Naive thymus-derived CD4-positive, alpha-beta T cell (primary cell): ENCODE measurements at regions not wholly inside any gene's neighbourhood (a gene's known extent, or its start where the extent isn't known, plus 50 kb on each side); places are given as distances from the start of the nearest gene placed in this dataset.
"Not testable (repeated sequence)": the region's sequence is repeated elsewhere in the genome, so short reads cannot be mapped to it uniquely, and the experiment has no call there.

ENCODE experiments used
- ATAC-seq: fragments of 150-1000 bp; cut with Tn5 transposase; 2 replicates; pipeline ENCODE4 v1.10.0; 2021; ENCODE audit warnings: mild to moderate bottlenecking, moderate library complexity
- CTCF ChIA-PET: fragments of 350-600 bp; sonication (Branson Sonifier 250); formaldehyde crosslinking; loops from one replicate; lab custom pipeline; 2021; ENCODE audit warnings: antibody characterized with exemption; lab: Charles Lee
- POLR2A ChIA-PET: fragments of 350-600 bp; sonication (Branson Sonifier 250); formaldehyde crosslinking; loops from one replicate; lab custom pipeline; 2021; ENCODE audit warnings: antibody characterized with exemption, inconsistent platforms; lab: Charles Lee
- DNase-seq, 9 donors: peaks; one replicate each; pipeline versions ENCODE4 v3.0.0 to v3.0.0-alpha.2; 2020 to 2022; ENCODE audit warnings: mixed read lengths in 1 of 9
- H3K27ac ChIP-seq: one replicate; pipeline ENCODE4 v1.7.0; 2013; ENCODE audit warnings: mild to moderate bottlenecking, low read depth, low read length, moderate library complexity
- H3K27me3 ChIP-seq, 2 donors: one replicate each; pipeline ENCODE4 v1.7.0; 2013; ENCODE audit warnings: low read length in 2 of 2, mild to moderate bottlenecking in 2 of 2, moderate library complexity in 2 of 2; ENCODE audit not compliant: control insufficient read depth in 2 of 2, insufficient read depth in 2 of 2
- H3K36me3 ChIP-seq, 3 experiments: 1 replicate in 2 of 3; 2 replicates in 1 of 3; pipeline ENCODE4 v1.7.0; 2013; ENCODE audit warnings: low read length in 3 of 3, mild to moderate bottlenecking in 3 of 3, moderate library complexity in 1 of 3; ENCODE audit not compliant: insufficient read depth in 3 of 3, control insufficient read depth in 2 of 3
- H3K4me1 ChIP-seq, 2 donors: one replicate each; pipeline ENCODE4 v1.7.0; 2013; ENCODE audit warnings: low read length in 2 of 2, mild to moderate bottlenecking in 2 of 2, moderate library complexity in 1 of 2; ENCODE audit not compliant: control insufficient read depth in 2 of 2, insufficient read depth in 2 of 2
- H3K4me3 ChIP-seq: 2 replicates; pipeline ENCODE4 v1.7.0; 2013; ENCODE audit warnings: mild to moderate bottlenecking, low read length
- H3K9me3 ChIP-seq, 3 experiments: 1 replicate in 2 of 3; 2 replicates in 1 of 3; pipeline ENCODE4 v1.7.0; 2013; ENCODE audit warnings: low read length in 3 of 3; ENCODE audit not compliant: control insufficient read depth in 2 of 3
- H3K27ac Mint-ChIP-seq, 9 donors: one replicate each; pipeline ENCODE4 v1.8.0; 2020 to 2022; ENCODE audit warnings: mixed read lengths in 9 of 9, mild to moderate bottlenecking in 8 of 9, moderate library complexity in 5 of 9, inconsistent platforms in 2 of 9
- H3K27me3 Mint-ChIP-seq, 5 donors: one replicate each; pipeline ENCODE4 v1.8.0; 2021 to 2022; ENCODE audit warnings: mixed read lengths in 5 of 5, mild to moderate bottlenecking in 1 of 5
- H3K36me3 Mint-ChIP-seq, 5 donors: one replicate each; pipeline ENCODE4 v1.8.0; 2020 to 2022; ENCODE audit warnings: mixed read lengths in 5 of 5, mild to moderate bottlenecking in 3 of 5, inconsistent platforms in 1 of 5
- H3K4me1 Mint-ChIP-seq, 7 donors: one replicate each; pipeline ENCODE4 v1.8.0; 2020 to 2022; ENCODE audit warnings: mixed read lengths in 7 of 7, mild to moderate bottlenecking in 3 of 7, inconsistent platforms in 1 of 7
- H3K4me3 Mint-ChIP-seq, 10 donors: one replicate each; pipeline ENCODE4 v1.8.0; 2020 to 2022; ENCODE audit warnings: mild to moderate bottlenecking in 10 of 10, mixed read lengths in 10 of 10, moderate library complexity in 6 of 10, inconsistent platforms in 2 of 10
- H3K9me3 Mint-ChIP-seq, 11 donors: one replicate each; pipeline ENCODE4 v1.8.0; 2020 to 2022; ENCODE audit warnings: mixed read lengths in 11 of 11, mild to moderate bottlenecking in 4 of 11, inconsistent platforms in 1 of 11, moderate library complexity in 1 of 11
- intact Hi-C, 2 donors: fragments of 100-400 bp; cut with micrococcal nuclease; formaldehyde crosslinking; loops; one replicate each; pipeline ENCODE4 v1.15.1; 2023

GRCh38 chr1:4132352-4133296 is 232.6 kb upstream of the C1orf174 start:
- Mint-ChIP-seq H3K9me3 (peaks cover 0 to 15% (median 4%) of the 10 kb centered on the region in 11 donors), H3K4me3 (no peak overlapping the region), H3K27ac (no peak overlapping the region), H3K27me3 (peaks cover 0 to 18% (median 3%) of the 10 kb centered on the region in 5 donors), H3K4me1 (no peaks in the 10 kb centered on the region), H3K36me3 (no peaks in the 10 kb centered on the region)
- CTCF ChIA-PET: no interaction called here
- intact Hi-C loops: no loop called here
- DNase-seq (no peak), ATAC-seq (no peak)
- Histone ChIP-seq H3K27ac (no peak overlapping the region), H3K36me3 (no peaks in the 10 kb centered on the region), H3K27me3 (no peaks in the 10 kb centered on the region), H3K4me3 (no peak overlapping the region), H3K4me1 (no peaks in the 10 kb centered on the region), H3K9me3 (peaks cover 0 to 5% (median 4%) of the 10 kb centered on the region in 3 experiments)
- POLR2A ChIA-PET: no interaction called here

GRCh38 chr1:4133297-4133938 is 233.3 kb upstream of the C1orf174 start:
- Histone ChIP-seq H3K4me1 (no peaks in the 10 kb centered on the region), H3K27me3 (no peaks in the 10 kb centered on the region), H3K27ac (no peak overlapping the region), H3K4me3 (no peak overlapping the region), H3K36me3 (no peaks in the 10 kb centered on the region), H3K9me3 (peaks cover 0 to 5% (median 4%) of the 10 kb centered on the region in 3 experiments)
- Mint-ChIP-seq H3K27me3 (peaks cover 0 to 26% (median 4%) of the 10 kb centered on the region in 5 donors), H3K4me1 (peaks cover 0 to 3% (median 0%) of the 10 kb centered on the region in 7 donors), H3K9me3 (peaks cover 0 to 15% (median 3%) of the 10 kb centered on the region in 11 donors), H3K36me3 (no peaks in the 10 kb centered on the region), H3K27ac (no peak overlapping the region), H3K4me3 (no peak overlapping the region)
- no peak for DNase-seq
- ChIA-PET CTCF (no interaction called here), POLR2A (no interaction called here)
- ATAC-seq: no peak
- intact Hi-C loops: no loop called here

GRCh38 chr1:4133939-4134321 is 233.9 kb upstream of the C1orf174 start:
- Mint-ChIP-seq H3K4me3 (no peak overlapping the region), H3K9me3 (peaks cover 0 to 15% (median 3%) of the 10 kb centered on the region in 11 donors), H3K36me3 (no peaks in the 10 kb centered on the region), H3K27ac (no peak overlapping the region), H3K27me3 (peaks cover 0 to 31% (median 7%) of the 10 kb centered on the region in 5 donors), H3K4me1 (peaks cover 0 to 3% (median 0%) of the 10 kb centered on the region in 7 donors)
- ChIA-PET CTCF (no interaction called here), POLR2A (no interaction called here)
- no peak for DNase-seq
- H3K4me3 ChIP-seq: no peak overlapping the region
- H3K27me3 ChIP-seq: no peaks in the 10 kb centered on the region
- H3K36me3 ChIP-seq: no peaks in the 10 kb centered on the region
- H3K4me1 ChIP-seq: no peaks in the 10 kb centered on the region
- no peak for ATAC-seq
- intact Hi-C loops: no loop called here
- no peak overlapping the region for H3K27ac ChIP-seq
- H3K9me3 ChIP-seq: peaks cover 0 to 5% (median 4%) of the 10 kb centered on the region in 3 experiments

- H3K4me1 Mint-ChIP-seq, H3K27ac ChIP-seq, H3K36me3 Mint-ChIP-seq, H3K9me3 ChIP-seq, intact Hi-C loops, H3K4me3 ChIP-seq, H3K36me3 ChIP-seq, CTCF ChIA-PET, H3K4me3 Mint-ChIP-seq, H3K27me3 ChIP-seq, H3K27ac Mint-ChIP-seq, DNase-seq, ATAC-seq, H3K4me1 ChIP-seq, POLR2A ChIA-PET: not testable (repeated sequence)
- Mint-ChIP-seq H3K9me3 (peaks cover 0 to 15% (median 3%) of the 10 kb centered on the region in 11 donors), H3K27me3 (peaks cover 0 to 47% (median 13%) of the 10 kb centered on the region in 5 donors)
Measured at GRCh38 chr1:4135853-4136252, 235.8 kb upstream of the C1orf174 start.

GRCh38 chr1:4137621-4138415 is 237.7 kb upstream of the C1orf174 start:
- Histone ChIP-seq H3K36me3 (no peaks in the 10 kb centered on the region), H3K4me3 (no peak overlapping the region), H3K4me1 (no peaks in the 10 kb centered on the region), H3K9me3 (peaks cover 0 to 5% (median 4%) of the 10 kb centered on the region in 3 experiments), H3K27me3 (no peaks in the 10 kb centered on the region), H3K27ac (no peak overlapping the region)
- no peak overlapping the region for H3K4me3 Mint-ChIP-seq
- intact Hi-C loops: no loop called here
- DNase-seq (no peak), ATAC-seq (no peak)
- peaks cover 0 to 15% (median 4%) of the 10 kb centered on the region in 11 donors for H3K9me3 Mint-ChIP-seq
- H3K4me1 Mint-ChIP-seq: peaks cover 0 to 3% (median 0%) of the 10 kb centered on the region in 7 donors
- ChIA-PET POLR2A (no interaction called here), CTCF (no interaction called here)
- no peaks in the 10 kb centered on the region for H3K36me3 Mint-ChIP-seq
- H3K27ac Mint-ChIP-seq: no peak overlapping the region
- H3K27me3 Mint-ChIP-seq: peaks cover 0 to 45% (median 21%) of the 10 kb centered on the region in 5 donors

- no peak for DNase-seq
- POLR2A ChIA-PET: no interaction called here
Measured at GRCh38 chr1:4139646-4140045, 239.6 kb upstream of the C1orf174 start.

More at GRCh38 chr1:4139646-4140045, 239.6 kb upstream of the C1orf174 start:
- no peaks in the 10 kb centered on the region for H3K4me1 ChIP-seq
- H3K27me3 Mint-ChIP-seq: peaks cover 0 to 40% (median 18%) of the 10 kb centered on the region in 5 donors
- no peaks in the 10 kb centered on the region for H3K27me3 ChIP-seq
- no peak for ATAC-seq
- peaks cover 0 to 5% (median 4%) of the 10 kb centered on the region in 3 experiments for H3K9me3 ChIP-seq
- intact Hi-C loops: no loop called here
- no peak overlapping the region for H3K27ac Mint-ChIP-seq
- H3K36me3 ChIP-seq: no peaks in the 10 kb centered on the region
- H3K4me3 Mint-ChIP-seq: no peak overlapping the region
- H3K27ac ChIP-seq: no peak overlapping the region
- H3K36me3 Mint-ChIP-seq: no peaks in the 10 kb centered on the region
- H3K4me1 Mint-ChIP-seq: peaks cover 0 to 3% (median 0%) of the 10 kb centered on the region in 7 donors
- H3K9me3 Mint-ChIP-seq: peaks cover 0 to 15% (median 4%) of the 10 kb centered on the region in 11 donors
- CTCF ChIA-PET: no interaction called here
- no peak overlapping the region for H3K4me3 ChIP-seq
